ENCODE measurements at regions not wholly inside any gene's neighbourhood (a gene's known extent, or its start where the extent isn't known, plus 50 kb on each side); places are given as distances from the start of the nearest gene placed in this dataset.

DNA sequence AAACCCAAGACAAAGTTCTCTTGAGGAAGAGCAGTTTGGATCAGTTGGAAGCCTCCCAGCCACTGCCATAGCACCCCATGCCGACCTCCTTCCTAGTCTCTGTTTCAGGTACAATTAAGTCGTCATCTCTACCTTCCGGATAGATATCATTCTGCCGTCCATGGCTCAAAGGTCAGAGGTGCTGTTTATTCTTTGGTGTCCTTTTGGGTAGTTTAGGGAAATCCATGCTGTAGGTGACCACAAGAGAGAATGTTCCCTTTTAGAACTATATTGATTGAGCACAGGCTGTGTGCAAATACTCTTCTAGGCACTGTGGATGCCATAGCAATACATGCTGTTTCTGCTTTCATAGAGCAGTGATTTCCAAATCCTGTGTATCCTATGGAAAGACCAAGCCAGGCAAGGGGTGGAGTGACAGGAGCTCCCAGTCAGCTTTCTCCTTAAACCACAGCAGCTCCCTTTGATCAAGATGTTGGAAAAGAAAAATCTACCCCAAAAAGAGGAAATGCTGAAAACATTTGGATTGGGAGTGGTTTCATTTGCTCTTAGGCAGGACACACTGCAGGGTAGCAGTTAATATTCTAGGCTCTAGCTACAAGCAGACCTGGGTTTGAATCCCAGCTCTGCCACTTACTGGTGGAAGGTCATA is 127.9 kb downstream of the PALM2AKAP2 start:
- Mint-ChIP-seq H3K4me3 (no peak overlapping the region), H3K27me3 (no peaks in the 10 kb centered on the region), H3K36me3 (ENCODE audit: low read depth) (no peaks in the 10 kb centered on the region), H3K27ac (no peak overlapping the region), H3K4me1 (peaks cover 15% of the 10 kb centered on the region), H3K9me3 (no peaks in the 10 kb centered on the region)
- POLR2A ChIA-PET = interaction anchor here (0.8 to 1.5 kb wide), 4 partner anchors 10 to 141 kb away, joined by 3 to 5 read pairs (median 3); no protein-coding TSS in a partner anchor
- DNase-seq = no peak
- CTCF ChIA-PET = interaction anchor here (1.0 to 2.4 kb wide), 5 partner anchors 98 to 243 kb away, joined by 3 to 13 read pairs (median 3); no protein-coding TSS in a partner anchor

DNA sequence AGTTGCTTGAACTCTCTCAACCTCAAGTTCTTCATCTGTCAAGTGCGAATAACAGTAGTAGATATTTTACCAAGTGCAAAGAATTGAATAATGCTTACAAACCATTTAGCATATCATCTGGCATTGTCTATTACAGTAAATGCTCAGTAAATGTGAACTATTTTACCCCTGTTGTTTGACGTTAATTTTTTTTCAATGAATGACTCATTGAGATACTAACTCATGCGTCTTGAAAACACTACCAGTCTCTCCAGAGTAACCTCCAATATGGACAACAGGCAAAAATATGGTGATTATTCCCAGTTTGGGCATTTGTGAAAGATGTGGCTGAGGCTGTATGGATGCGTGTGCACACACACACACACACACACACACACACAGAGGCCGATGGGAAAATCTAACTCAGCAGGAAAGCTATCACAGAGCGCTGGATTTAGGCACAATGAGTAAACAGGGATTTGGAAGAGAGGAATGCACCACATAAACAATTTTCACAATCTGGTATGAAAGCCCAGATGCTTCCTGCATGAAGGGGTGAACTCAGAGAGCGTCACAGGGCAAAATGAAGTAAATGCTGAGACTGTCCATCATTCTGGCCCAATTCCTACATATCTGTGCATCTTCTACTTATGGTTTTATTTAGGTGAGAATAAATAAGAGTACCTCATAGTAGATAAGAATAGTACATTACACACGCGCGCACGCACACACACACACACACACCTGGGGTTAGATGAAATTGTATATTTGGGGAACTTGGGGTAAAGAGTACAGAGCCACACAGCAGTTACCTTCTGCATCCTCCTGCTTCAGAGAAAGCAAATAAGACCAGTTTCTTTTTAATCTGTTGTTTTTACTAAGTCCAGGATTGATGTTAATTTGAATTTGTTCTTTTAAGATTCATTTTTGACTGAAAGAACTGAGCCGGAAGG is 128.7 kb downstream of the PALM2AKAP2 start:
- Mint-ChIP-seq H3K27me3 (no peaks in the 10 kb centered on the region), H3K4me3 (no peak overlapping the region), H3K9me3 (no peaks in the 10 kb centered on the region), H3K27ac (no peak overlapping the region), H3K4me1 (peaks cover 15% of the 10 kb centered on the region), H3K36me3 (ENCODE audit: low read depth) (no peaks in the 10 kb centered on the region)
- CTCF ChIA-PET = interaction anchor here (1.0 to 2.4 kb wide), 2 partner anchors 142 to 149 kb away, joined by 3 to 13 read pairs; no protein-coding TSS in a partner anchor
- no peak for DNase-seq
- POLR2A ChIA-PET = interaction anchor here (0.8 to 1.4 kb wide), 2 partner anchors 78 to 140 kb away, joined by 3 read pairs; no protein-coding TSS in a partner anchor

- no peaks in the 10 kb centered on the region for H3K27me3 Mint-ChIP-seq
- no peak overlapping the region for H3K4me3 Mint-ChIP-seq
- H3K9me3 Mint-ChIP-seq = no peaks in the 10 kb centered on the region
- peaks cover 18% of the 10 kb centered on the region for H3K4me1 Mint-ChIP-seq
- no peak overlapping the region for H3K27ac Mint-ChIP-seq
- no peaks in the 10 kb centered on the region for H3K36me3 Mint-ChIP-seq (ENCODE audit: low read depth)
- ChIA-PET POLR2A (interaction anchor here (0.8 to 1.2 kb wide), 2 partner anchors 24 to 238 kb away, joined by 3 read pairs; no protein-coding TSS in a partner anchor), CTCF (no interaction called here)
- DNase-seq = no peak
Measured at GRCh38 chr9:109910671-109911518, 130.9 kb downstream of the PALM2AKAP2 start.

- Mint-ChIP-seq H3K4me1 (peaks cover 17% of the 10 kb centered on the region), H3K27ac (no peak overlapping the region), H3K27me3 (no peaks in the 10 kb centered on the region), H3K9me3 (no peaks in the 10 kb centered on the region), H3K4me3 (no peak overlapping the region), H3K36me3 (ENCODE audit: low read depth) (no peaks in the 10 kb centered on the region)
- no peak for DNase-seq
- ChIA-PET CTCF (interaction anchor here (1.1 to 1.6 kb wide), 3 partner anchors 9 to 44 kb away, joined by 3 to 8 read pairs (median 5); no protein-coding TSS in a partner anchor), POLR2A (no interaction called here)
Measured at GRCh38 chr9:109912082-109912582, 132.1 kb downstream of the PALM2AKAP2 start.

- Mint-ChIP-seq H3K4me1 (peaks cover 17% of the 10 kb centered on the region), H3K4me3 (no peak overlapping the region), H3K27ac (no peak overlapping the region), H3K9me3 (no peaks in the 10 kb centered on the region), H3K27me3 (no peaks in the 10 kb centered on the region), H3K36me3 (ENCODE audit: low read depth) (no peaks in the 10 kb centered on the region)
- no peak for DNase-seq
- ChIA-PET POLR2A (interaction anchor here (1.9 kb wide), 1 partner anchor 38 kb away, joined by 6 read pairs; no protein-coding TSS in a partner anchor), CTCF (interaction anchor here (1.0 to 1.6 kb wide), 4 partner anchors 10 to 230 kb away, joined by 3 to 8 read pairs (median 4); no protein-coding TSS in a partner anchor)
Measured at GRCh38 chr9:109912726-109913460, 132.9 kb downstream of the PALM2AKAP2 start.

- ChIA-PET POLR2A (interaction anchor here (1.9 kb wide), 1 partner anchor 38 kb away, joined by 6 read pairs; no protein-coding TSS in a partner anchor), CTCF (interaction anchor here (1.0 to 1.6 kb wide), 4 partner anchors 11 to 230 kb away, joined by 3 to 8 read pairs (median 4); no protein-coding TSS in a partner anchor)
- no peak overlapping the region for H3K27ac Mint-ChIP-seq
Measured at GRCh38 chr9:109913461-109913810, 133.4 kb downstream of the PALM2AKAP2 start.

DNA sequence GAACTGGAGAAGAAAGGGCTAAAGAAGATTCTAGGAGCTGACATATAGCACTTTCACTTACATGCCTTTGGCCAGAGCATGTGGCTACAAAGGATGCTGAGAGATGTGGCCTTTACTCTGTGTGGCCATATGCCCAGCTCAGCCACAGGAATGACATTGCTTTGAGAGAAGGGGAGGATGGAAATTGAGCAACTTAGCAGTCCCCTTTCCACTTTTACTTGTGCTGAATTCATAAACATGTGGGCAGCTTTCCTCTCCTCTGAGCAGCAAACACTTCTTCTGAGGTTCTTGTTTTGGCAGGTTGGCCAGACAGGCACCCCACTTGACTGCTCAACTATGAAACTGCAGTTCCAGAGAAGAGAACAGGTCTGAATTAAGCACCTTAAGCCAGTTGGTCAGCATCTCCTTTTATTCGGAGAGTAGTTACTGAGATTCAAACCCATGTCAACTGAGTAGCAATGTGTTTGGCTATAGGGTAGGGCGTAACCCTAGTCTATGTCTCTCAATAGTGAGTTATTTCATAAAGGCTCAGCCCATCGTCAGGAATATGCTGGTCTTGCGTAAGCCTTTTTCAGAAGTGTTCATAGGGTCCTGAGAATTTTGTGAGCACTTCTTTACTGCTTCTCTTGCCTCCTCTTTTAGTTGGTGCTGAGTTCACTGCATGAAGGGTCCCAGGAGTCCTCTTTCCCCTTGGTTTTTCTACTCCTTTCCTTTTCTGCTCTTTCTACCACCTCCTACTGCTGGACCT is 134.5 kb downstream of the PALM2AKAP2 start:
- H3K36me3 Mint-ChIP-seq (ENCODE audit: low read depth) = no peaks in the 10 kb centered on the region
- H3K4me3 Mint-ChIP-seq = no peak overlapping the region
- no peak for DNase-seq
- no peaks in the 10 kb centered on the region for H3K27me3 Mint-ChIP-seq
- ChIA-PET CTCF (no interaction called here), POLR2A (interaction anchor here (1.9 kb wide), 1 partner anchor 36 kb away, joined by 6 read pairs; no protein-coding TSS in a partner anchor)
- H3K4me1 Mint-ChIP-seq = peaks cover 29% of the 10 kb centered on the region
- H3K9me3 Mint-ChIP-seq = no peaks in the 10 kb centered on the region
- no peak overlapping the region for H3K27ac Mint-ChIP-seq

More at GRCh38 chr9:109913461-109913810, 133.4 kb downstream of the PALM2AKAP2 start:
- no peak overlapping the region for H3K4me3 Mint-ChIP-seq
- H3K36me3 Mint-ChIP-seq (ENCODE audit: low read depth) = no peaks in the 10 kb centered on the region
- peaks cover 22% of the 10 kb centered on the region for H3K4me1 Mint-ChIP-seq
- no peak for DNase-seq
- H3K27me3 Mint-ChIP-seq = no peaks in the 10 kb centered on the region
- no peaks in the 10 kb centered on the region for H3K9me3 Mint-ChIP-seq

- POLR2A ChIA-PET = no interaction called here
Measured at GRCh38 chr9:109916316-109916715, 136.3 kb downstream of the PALM2AKAP2 start.

GRCh38 chr9:109918339-109919163 is 138.6 kb downstream of the PALM2AKAP2 start:
- POLR2A ChIA-PET = interaction anchor here (0.7 to 4.4 kb wide), 12 partner anchors 11 to 338 kb away, joined by 3 to 40 read pairs (median 5); partner anchors contain the start of gene TXN
- Mint-ChIP-seq H3K4me1 (peaks cover 34% of the 10 kb centered on the region), H3K27ac (peak overlapping the region; percentile 95), H3K4me3 (peak overlapping the region; percentile 62), H3K36me3 (ENCODE audit: low read depth) (peaks cover 3% of the 10 kb centered on the region), H3K9me3 (no peaks in the 10 kb centered on the region), H3K27me3 (no peaks in the 10 kb centered on the region)
- CTCF ChIA-PET = interaction anchor here (1.1 to 1.8 kb wide), 4 partner anchors 15 to 234 kb away, joined by 3 to 6 read pairs (median 4); no protein-coding TSS in a partner anchor
- peak; percentile 49 for DNase-seq

More at GRCh38 chr9:109916316-109916715, 136.3 kb downstream of the PALM2AKAP2 start:
- Mint-ChIP-seq H3K27me3 (no peaks in the 10 kb centered on the region), H3K27ac (no peak overlapping the region), H3K4me1 (peaks cover 34% of the 10 kb centered on the region), H3K9me3 (no peaks in the 10 kb centered on the region), H3K4me3 (no peak overlapping the region), H3K36me3 (ENCODE audit: low read depth) (peaks cover 3% of the 10 kb centered on the region)
- CTCF ChIA-PET = interaction anchor here (1.0 kb wide), 1 partner anchor 13 kb away, joined by 3 read pairs; no protein-coding TSS in a partner anchor
- DNase-seq = no peak

DNA sequence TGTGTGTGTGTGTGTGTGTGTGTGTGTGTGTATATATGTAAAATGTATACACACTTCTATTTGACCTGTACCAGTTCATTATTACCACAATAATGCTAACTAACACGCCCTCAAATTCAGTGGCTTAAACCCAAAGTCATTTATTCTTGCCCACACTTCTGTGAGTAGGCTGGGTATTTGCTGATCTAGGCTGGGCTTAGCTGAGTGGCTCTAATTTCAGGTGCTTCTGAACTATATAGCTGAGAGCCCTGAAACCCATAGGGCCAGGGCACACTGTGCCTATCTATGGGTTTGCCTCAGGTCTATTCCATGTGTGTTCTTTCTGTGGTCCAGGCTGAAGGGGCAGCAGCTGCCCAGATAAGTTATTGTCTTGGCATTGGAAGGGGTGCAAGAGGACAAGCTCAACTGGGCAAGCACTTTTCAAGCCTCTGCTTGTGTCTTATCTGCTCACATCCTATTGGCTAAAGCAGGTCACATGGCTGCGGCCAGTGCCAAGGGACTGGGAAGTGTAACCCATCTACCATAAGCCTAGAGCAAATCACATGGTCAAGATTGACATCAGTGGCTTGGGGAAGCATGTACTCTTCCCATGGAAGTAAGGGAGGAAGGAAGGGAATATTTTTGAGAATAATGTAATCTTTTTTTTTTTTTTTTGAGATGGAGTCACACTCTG is 139.9 kb downstream of the PALM2AKAP2 start:
- Mint-ChIP-seq H3K27ac (no peak overlapping the region), H3K4me1 (peaks cover 33% of the 10 kb centered on the region), H3K27me3 (no peaks in the 10 kb centered on the region), H3K36me3 (ENCODE audit: low read depth) (peaks cover 3% of the 10 kb centered on the region), H3K9me3 (no peaks in the 10 kb centered on the region), H3K4me3 (no peak overlapping the region)
- ChIA-PET CTCF (interaction anchor here (1.4 to 1.8 kb wide), 3 partner anchors 16 to 130 kb away, joined by 3 to 6 read pairs (median 4); no protein-coding TSS in a partner anchor), POLR2A (interaction anchor here (1.1 to 4.4 kb wide), 2 partner anchors 130 to 337 kb away, joined by 5 to 40 read pairs; partner anchors contain the start of gene TXN)
- no peak for DNase-seq
